ENCODE measurements at regions not wholly inside any gene's neighbourhood (a gene's known extent, or its start where the extent isn't known, plus 50 kb on each side); places are given as distances from the start of the nearest gene placed in this dataset.
A peak's percentile ranks its signal among the peaks of the same experiment; 100 is the strongest.
"Not testable (repeated sequence)": the region's sequence is repeated elsewhere in the genome, so short reads cannot be mapped to it uniquely, and the experiment has no call there.

GRCh38 chr4:137852326-137852725, 320.0 kb upstream of the PCDH18 start:
- DNase-seq (ENCODE audit: extremely low spot score): no peak
- ChIA-PET POLR2A (no interaction called here), CTCF (interaction anchor here (1.1 to 1.5 kb wide), 4 partner anchors 10 to 36 kb away, joined by 3 to 4 read pairs (median 4); no protein-coding TSS in a partner anchor)
- TF ChIP-seq, protein P1, sequence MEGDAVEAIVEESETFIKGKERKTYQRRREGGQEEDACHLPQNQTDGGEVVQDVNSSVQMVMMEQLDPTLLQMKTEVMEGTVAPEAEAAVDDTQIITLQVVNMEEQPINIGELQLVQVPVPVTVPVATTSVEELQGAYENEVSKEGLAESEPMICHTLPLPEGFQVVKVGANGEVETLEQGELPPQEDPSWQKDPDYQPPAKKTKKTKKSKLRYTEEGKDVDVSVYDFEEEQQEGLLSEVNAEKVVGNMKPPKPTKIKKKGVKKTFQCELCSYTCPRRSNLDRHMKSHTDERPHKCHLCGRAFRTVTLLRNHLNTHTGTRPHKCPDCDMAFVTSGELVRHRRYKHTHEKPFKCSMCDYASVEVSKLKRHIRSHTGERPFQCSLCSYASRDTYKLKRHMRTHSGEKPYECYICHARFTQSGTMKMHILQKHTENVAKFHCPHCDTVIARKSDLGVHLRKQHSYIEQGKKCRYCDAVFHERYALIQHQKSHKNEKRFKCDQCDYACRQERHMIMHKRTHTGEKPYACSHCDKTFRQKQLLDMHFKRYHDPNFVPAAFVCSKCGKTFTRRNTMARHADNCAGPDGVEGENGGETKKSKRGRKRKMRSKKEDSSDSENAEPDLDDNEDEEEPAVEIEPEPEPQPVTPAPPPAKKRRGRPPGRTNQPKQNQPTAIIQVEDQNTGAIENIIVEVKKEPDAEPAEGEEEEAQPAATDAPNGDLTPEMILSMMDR (IDR thresholded peaks at IDR 0.05; ENCODE audit: control extremely low read depth, extremely low read depth, low read depth, missing control alignments): no peak

DNA sequence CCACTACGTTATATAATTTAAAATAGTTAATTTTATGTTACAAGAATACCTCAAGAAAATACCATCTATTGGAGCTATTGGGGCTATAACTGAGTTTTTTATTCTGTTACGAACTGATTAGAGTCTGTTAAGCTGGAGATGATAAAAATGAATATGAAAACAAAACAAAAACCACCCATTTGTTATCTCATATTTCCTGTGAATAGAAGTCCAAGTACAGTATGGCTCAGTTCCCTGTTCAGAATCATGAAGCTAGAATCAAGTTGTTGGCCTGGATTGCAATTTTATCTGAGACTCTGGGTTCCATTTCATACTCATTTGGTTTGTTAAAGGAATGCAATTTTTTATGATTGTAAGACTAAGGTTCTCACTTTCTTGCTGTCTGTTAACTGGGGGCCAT, 319.1 kb upstream of the PCDH18 start:
- TF ChIP-seq, protein P1 (IDR thresholded peaks at IDR 0.05; ENCODE audit: control extremely low read depth, extremely low read depth, low read depth, missing control alignments): no peak
- ChIA-PET POLR2A (no interaction called here), CTCF (interaction anchor here (1.1 to 1.5 kb wide), 3 partner anchors 9 to 21 kb away, joined by 3 to 4 read pairs (median 3); no protein-coding TSS in a partner anchor)
- no peak for DNase-seq (ENCODE audit: extremely low spot score)

DNA sequence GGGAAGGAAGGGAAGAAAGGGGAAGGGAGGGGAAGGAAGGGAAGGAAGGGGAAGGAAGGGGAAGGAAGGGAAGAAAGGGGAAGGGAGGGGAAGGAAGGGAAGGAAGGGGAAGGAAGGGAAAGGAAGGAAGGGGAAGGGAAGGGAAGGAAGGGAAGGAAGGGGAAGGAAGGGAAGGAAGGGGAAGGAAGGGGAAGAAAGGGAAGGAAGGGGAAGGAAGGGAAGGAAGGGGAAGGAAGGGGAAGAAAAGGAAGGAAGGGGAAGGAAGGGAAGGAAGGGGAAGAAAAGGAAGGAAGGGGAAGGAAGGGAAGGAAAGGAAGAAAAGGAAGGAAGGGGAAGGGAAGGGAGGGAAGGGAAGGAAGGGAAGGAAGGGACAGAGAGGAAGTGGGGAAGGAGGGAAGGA, 295.7 kb upstream of the PCDH18 start:
- DNase-seq (ENCODE audit: extremely low spot score); POLR2A ChIA-PET: not testable (repeated sequence)
- CTCF ChIA-PET: interaction anchor here (1.7 kb wide), 1 partner anchor 9 kb away, joined by 4 read pairs; no protein-coding TSS in a partner anchor

DNA sequence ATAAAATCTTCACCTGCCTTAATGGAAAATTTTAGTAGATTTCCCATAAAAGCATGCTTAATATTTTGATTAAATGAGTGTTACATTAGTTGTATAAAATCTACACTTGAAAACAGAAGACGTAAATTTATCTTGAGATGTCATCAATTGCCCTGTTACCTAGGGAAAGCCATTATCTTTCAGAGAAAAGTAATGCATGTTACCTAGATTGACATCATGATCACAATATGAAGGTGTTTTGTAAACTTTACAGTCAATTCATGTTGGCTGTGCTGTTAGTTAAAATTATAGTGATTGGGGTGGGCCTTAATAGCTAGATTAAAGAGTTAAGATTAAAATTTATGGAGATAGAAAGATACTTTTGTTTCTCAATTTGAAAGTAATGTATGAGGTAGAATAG, 293.2 kb upstream of the PCDH18 start:
- TF ChIP-seq, protein P1 (IDR thresholded peaks at IDR 0.05; ENCODE audit: control extremely low read depth, extremely low read depth, low read depth, missing control alignments): no peak
- DNase-seq (ENCODE audit: extremely low spot score): no peak
- ChIA-PET CTCF (interaction anchor here (0.7 to 1.0 kb wide), 2 partner anchors 9 to 856 kb away, joined by 3 to 4 read pairs; no protein-coding TSS in a partner anchor), POLR2A (no interaction called here)

DNA sequence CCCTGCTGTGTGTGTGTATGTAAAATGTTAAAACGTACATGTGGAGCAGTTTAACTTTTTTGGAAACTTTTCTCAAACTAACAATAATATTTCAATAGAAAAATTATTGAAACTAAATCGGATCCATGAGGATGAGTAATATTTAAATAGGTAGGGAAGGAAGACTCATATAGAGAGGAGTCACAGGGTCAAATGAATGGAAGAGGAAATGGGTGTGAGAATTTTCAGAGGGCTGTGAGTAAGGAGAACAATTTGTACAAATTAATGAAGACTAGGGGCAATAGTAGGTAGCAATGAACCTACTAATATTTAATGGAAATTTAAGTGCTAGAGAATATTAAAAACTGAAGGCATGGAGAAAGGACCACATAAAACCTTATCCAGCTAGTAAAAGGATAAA, 290.7 kb upstream of the PCDH18 start:
- ChIA-PET POLR2A (no interaction called here), CTCF (interaction anchor here (4.0 kb wide), 1 partner anchor 858 kb away, joined by 32 read pairs; no protein-coding TSS in a partner anchor)
- no peak for DNase-seq (ENCODE audit: extremely low spot score)
- TF ChIP-seq, protein P1 (IDR thresholded peaks at IDR 0.05; ENCODE audit: control extremely low read depth, extremely low read depth, low read depth, missing control alignments): no peak

- ChIA-PET CTCF (interaction anchor here (0.7 to 4.0 kb wide), 22 partner anchors 9 to 1118 kb away, joined by 3 to 32 read pairs (median 4); no protein-coding TSS in a partner anchor), POLR2A (no interaction called here)
- peak; percentile 7 for DNase-seq (ENCODE audit: extremely low spot score)
- TF ChIP-seq, protein P1 (IDR thresholded peaks at IDR 0.05; ENCODE audit: control extremely low read depth, extremely low read depth, low read depth, missing control alignments): peak; percentile 69
Measured at GRCh38 chr4:137819964-137820383, 287.7 kb upstream of the PCDH18 start.

- no peak for DNase-seq (ENCODE audit: extremely low spot score)
- TF ChIP-seq, protein P1 (IDR thresholded peaks at IDR 0.05; ENCODE audit: control extremely low read depth, extremely low read depth, low read depth, missing control alignments): no peak
- POLR2A ChIA-PET: no interaction called here
- CTCF ChIA-PET: interaction anchor here (1.7 kb wide), 1 partner anchor 18 kb away, joined by 4 read pairs; no protein-coding TSS in a partner anchor
Measured at GRCh38 chr4:137812258-137812657, 280.0 kb upstream of the PCDH18 start.
